ENCODE measurements at regions not wholly inside any gene's neighbourhood (a gene's known extent, or its start where the extent isn't known, plus 50 kb on each side); places are given as distances from the start of the nearest gene placed in this dataset.
"Not testable (repeated sequence)": the region's sequence is repeated elsewhere in the genome, so short reads cannot be mapped to it uniquely, and the experiment has no call there.

- TF ChIP-seq CTCF (IDR thresholded peaks at IDR 0.05; ENCODE audit: low read depth, low read length, missing control alignments): no peak
- in situ Hi-C loops (cut with HindIII; ENCODE audit: low sequenced_read_pairs): no loop called here
Measured at GRCh38 chr5:106399391-106399790, 1271.3 kb downstream of the EFNA5 start.

GRCh38 chr5:106397700-106398099 lies 1273.0 kb downstream of the EFNA5 start:
- in situ Hi-C loops (cut with HindIII; ENCODE audit: low sequenced_read_pairs): no loop called here
- H3K4me3 ChIP-seq (ENCODE audit: low read depth, low read length): no peak overlapping the region
- TF ChIP-seq CTCF (IDR thresholded peaks at IDR 0.05; ENCODE audit: low read depth, low read length, missing control alignments): no peak
- peak; percentile 95 for DNase-seq (ENCODE audit: low read depth)

More at GRCh38 chr5:106399391-106399790, 1271.3 kb downstream of the EFNA5 start:
- no peak for DNase-seq (ENCODE audit: low read depth)
- no peak overlapping the region for H3K4me3 ChIP-seq (ENCODE audit: low read depth, low read length)

GRCh38 chr5:106393276-106393675 lies 1277.5 kb downstream of the EFNA5 start:
- no peak overlapping the region for H3K4me3 ChIP-seq (ENCODE audit: low read depth, low read length)
- no peak for DNase-seq (ENCODE audit: low read depth)
- TF ChIP-seq CTCF (IDR thresholded peaks at IDR 0.05; ENCODE audit: low read depth, low read length, missing control alignments): no peak
- in situ Hi-C loops (cut with HindIII; ENCODE audit: low sequenced_read_pairs): no loop called here

GRCh38 chr5:106392766-106393165 lies 1278.0 kb downstream of the EFNA5 start:
- no peak for TF ChIP-seq CTCF (IDR thresholded peaks at IDR 0.05; ENCODE audit: low read depth, low read length, missing control alignments)
- no peak for DNase-seq (ENCODE audit: low read depth)
- no peak overlapping the region for H3K4me3 ChIP-seq (ENCODE audit: low read depth, low read length)
- in situ Hi-C loops (cut with HindIII; ENCODE audit: low sequenced_read_pairs): no loop called here

GRCh38 chr5:106387767-106388166 lies 1283.0 kb downstream of the EFNA5 start:
- DNase-seq (ENCODE audit: low read depth); in situ Hi-C loops (cut with HindIII; ENCODE audit: low sequenced_read_pairs); H3K4me3 ChIP-seq (ENCODE audit: low read depth, low read length): not testable (repeated sequence)

GRCh38 chr5:106386287-106386686 lies 1284.5 kb downstream of the EFNA5 start:
- H3K4me3 ChIP-seq (ENCODE audit: low read depth, low read length): no peak overlapping the region
- in situ Hi-C loops (cut with HindIII; ENCODE audit: low sequenced_read_pairs): no loop called here
- no peak for TF ChIP-seq CTCF (IDR thresholded peaks at IDR 0.05; ENCODE audit: low read depth, low read length, missing control alignments)
- no peak for DNase-seq (ENCODE audit: low read depth)

- in situ Hi-C loops (cut with HindIII; ENCODE audit: low sequenced_read_pairs): no loop called here
- H3K4me3 ChIP-seq (ENCODE audit: low read depth, low read length): no peak overlapping the region
- TF ChIP-seq CTCF (IDR thresholded peaks at IDR 0.05; ENCODE audit: low read depth, low read length, missing control alignments): no peak
- DNase-seq (ENCODE audit: low read depth): peak; percentile 44
Measured at GRCh38 chr5:106380736-106381135, 1290.0 kb downstream of the EFNA5 start.
